Endothelial cell of umbilical vein (primary cell): ENCODE measurements at regions not wholly inside any gene's neighbourhood (a gene's known extent, or its start where the extent isn't known, plus 50 kb on each side); places are given as distances from the start of the nearest gene placed in this dataset.

ENCODE experiments used
- BruUV-seq: library from RNA; stranded (reverse); fragments of 400-500 nt; replicated peaks from 2 replicates; lab custom pipeline; 2021; lab: Mats Ljungman, UMichigan
- CTCF ChIA-PET: fragments of 300-600, 350-600 bp; sonication (Branson Sonifier 250); formaldehyde crosslinking; loops from one replicate; lab custom pipeline; 2021; ENCODE audit warnings: antibody characterized with exemption, inconsistent platforms; lab: Charles Lee
- POLR2A ChIA-PET: fragments of 300-600, 350-600 bp; sonication (Branson Sonifier 250); formaldehyde crosslinking; loops from one replicate; lab custom pipeline; 2021; ENCODE audit warnings: antibody characterized with exemption, inconsistent platforms; lab: Charles Lee
- DNase-seq: peaks from one replicate; pipeline ENCODE4 v3.0.0-alpha.2; 2011; ENCODE audit warnings: low read depth, low spot score
- FAIRE-seq: peaks from 2 replicates; lab custom pipeline; 2011; peaks lifted over from hg19 to GRCh38; lab: Jason Lieb, UNC
- H2AFZ ChIP-seq: 2 replicates; pipeline ENCODE4 v1.6.0; 2012; ENCODE audit warnings: low read depth, low read length, control low read depth, inconsistent platforms
- H3K27ac ChIP-seq: 2 replicates; pipeline ENCODE4 v1.5.1; 2011; ENCODE audit warnings: low read depth, mild to moderate bottlenecking, control low read depth, low read length, moderate library complexity; ENCODE audit not compliant: insufficient read depth
- H3K27me3 ChIP-seq, 2 experiments: 2 replicates each; pipeline versions ENCODE4 v1.6.0 to v1.6.1; 2011; ENCODE audit warnings: low read length in 2 of 2, mixed read lengths in 1 of 2; ENCODE audit not compliant: control insufficient read depth in 2 of 2, insufficient read depth in 2 of 2
- H3K36me3 ChIP-seq, 2 experiments: 2 replicates in 1 of 2; 3 replicates in 1 of 2; pipeline ENCODE4 v1.5.1; 2011; ENCODE audit warnings: low read length in 2 of 2, mild to moderate bottlenecking in 1 of 2, moderate library complexity in 1 of 2; ENCODE audit not compliant: control insufficient read depth in 2 of 2, insufficient read depth in 2 of 2; ENCODE audit errors: extremely low read depth in 1 of 2
- H3K4me1 ChIP-seq: 3 replicates; pipeline ENCODE4 v1.5.1; 2011; ENCODE audit warnings: mild to moderate bottlenecking, low read length; ENCODE audit not compliant: control insufficient read depth, insufficient read depth; ENCODE audit errors: extremely low read depth
- H3K4me2 ChIP-seq: 2 replicates; pipeline ENCODE4 v1.6.1; 2011; ENCODE audit warnings: low read length, control low read depth, mixed read lengths; ENCODE audit not compliant: insufficient read depth
- H3K4me3 ChIP-seq, 3 experiments: fragments of 200-600 bp in 1 of 3; sonication (generic), shearing (Covaris generic) in 1 of 3; replicated peaks in 1 of 3; 2 replicates each; pipeline ENCODE4 v1.5.1; 2011 to 2016; ENCODE audit warnings: control low read depth in 3 of 3, low read length in 3 of 3, mild to moderate bottlenecking in 2 of 3, inconsistent platforms in 1 of 3, low read depth in 1 of 3, moderate library complexity in 1 of 3; ENCODE audit not compliant: insufficient read depth in 1 of 3
- H3K79me2 ChIP-seq: 2 replicates; pipeline ENCODE4 v1.6.0; 2012; ENCODE audit warnings: low read length, inconsistent platforms; ENCODE audit not compliant: control insufficient read depth, insufficient read depth
- H3K9ac ChIP-seq: replicated peaks from 2 replicates; pipeline ENCODE3; 2011; ENCODE audit warnings: low read length, control low read depth; ENCODE audit not compliant: insufficient read depth; ENCODE audit errors: extremely low read depth
- H3K9me1 ChIP-seq: replicated peaks from 3 replicates; pipeline ENCODE4 v1.6.0; 2011; ENCODE audit warnings: mild to moderate bottlenecking, low read length; ENCODE audit not compliant: control insufficient read depth, insufficient read depth; ENCODE audit errors: extremely low read depth
- H3K9me3 ChIP-seq: replicated peaks from 2 replicates; pipeline ENCODE4 v1.5.1; 2012; ENCODE audit warnings: low read length, inconsistent platforms; ENCODE audit not compliant: control insufficient read depth, insufficient read depth
- H4K20me1 ChIP-seq: replicated peaks from 2 replicates; pipeline ENCODE3; 2011; ENCODE audit warnings: mild to moderate bottlenecking, low read length; ENCODE audit not compliant: control insufficient read depth, insufficient read depth; ENCODE audit errors: extremely low read depth
- EZH2 ChIP-seq: IDR thresholded peaks from 2 replicates; pipeline ENCODE4 v1.6.1; 2012; ENCODE audit warnings: borderline replicate concordance, low read depth, mild to moderate bottlenecking, moderate library complexity, low read length, inconsistent platforms; ENCODE audit not compliant: severe bottlenecking
- FOS ChIP-seq: IDR thresholded peaks from 2 replicates; pipeline ENCODE4 v1.6.1; 2011; ENCODE audit warnings: mild to moderate bottlenecking, low read length, moderate library complexity, borderline replicate concordance; ENCODE audit not compliant: insufficient read depth
- GATA2 ChIP-seq: IDR thresholded peaks from 2 replicates; pipeline ENCODE4 v1.7.0; 2011; ENCODE audit warnings: low read depth, mild to moderate bottlenecking, moderate library complexity, mixed read lengths, low read length; ENCODE audit not compliant: insufficient read length, insufficient read depth
- JUN ChIP-seq: IDR thresholded peaks from 2 replicates; pipeline ENCODE4 v1.6.1; 2011; ENCODE audit warnings: borderline replicate concordance, low read depth; ENCODE audit not compliant: insufficient read length, insufficient read depth
- MYC ChIP-seq: IDR thresholded peaks from one replicate; pipeline ENCODE4 v1.6.1; 2011; ENCODE audit warnings: mild to moderate bottlenecking, low read depth, low read length
- POLR2A ChIP-seq: IDR thresholded peaks from 2 replicates; pipeline ENCODE4 v1.6.1; 2012; ENCODE audit warnings: low read depth, mild to moderate bottlenecking, control low read depth, low read length
- POLR2AphosphoS5 ChIP-seq: IDR thresholded peaks from 2 replicates; pipeline ENCODE4 v1.6.1; 2012; ENCODE audit warnings: low read depth, mild to moderate bottlenecking, control low read depth, low read length, moderate library complexity; ENCODE audit not compliant: insufficient read depth
- dilution Hi-C: fragments of 300-500 bp; cut with MboI; formaldehyde crosslinking; loops from one replicate; pipeline ENCODE4 v1.15.0; 2019; ENCODE audit warnings: low sequenced_read_pairs; ENCODE audit not compliant: extremely low pct_ligation_motif_present
- intact Hi-C: fragments of 100-400 bp; cut with micrococcal nuclease; formaldehyde crosslinking; loops from one replicate; pipeline ENCODE4 v1.10.0; 2022
- TF ChIP-seq, protein P1 (sequence below): IDR thresholded peaks from 2 replicates; pipeline ENCODE4 v1.6.1; 2011; ENCODE audit not compliant: insufficient read depth, insufficient read length
- TF ChIP-seq, protein P2 (sequence below), 2 donors: IDR thresholded peaks; 1 replicate in 1 of 2; 2 replicates in 1 of 2; pipeline ENCODE4 v1.5.1; 2011; ENCODE audit warnings: low read length in 2 of 2, mild to moderate bottlenecking in 2 of 2, moderate library complexity in 2 of 2, control low read depth in 1 of 2, inconsistent platforms in 1 of 2, low read depth in 1 of 2; ENCODE audit not compliant: insufficient read depth in 1 of 2; ENCODE audit errors: extremely low read depth in 1 of 2

DNA sequence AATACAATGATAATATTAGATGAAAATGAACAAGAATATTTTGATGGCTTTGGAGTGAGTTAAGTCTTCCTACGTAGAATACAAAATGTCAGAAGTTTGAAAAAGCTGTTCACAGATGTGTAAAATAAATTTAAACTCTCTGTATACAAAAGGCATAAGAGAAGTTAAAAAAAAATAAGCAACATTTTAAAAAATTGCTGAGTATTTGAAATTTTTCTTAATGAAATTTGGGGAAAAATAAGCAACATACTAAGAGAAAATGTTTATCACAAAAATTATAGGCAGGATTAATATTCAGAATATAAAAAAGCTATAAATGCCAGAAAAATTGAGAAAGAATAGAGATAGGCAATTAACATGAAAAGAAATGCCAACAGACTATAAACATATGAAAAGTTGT is 470.7 kb upstream of the TRPC7 start:
- dilution Hi-C loops (no loop called here), intact Hi-C loops (no loop called here)
- no peaks in the 10 kb centered on the region for H3K4me1 ChIP-seq
- no peaks in the 10 kb centered on the region for H4K20me1 ChIP-seq
- POLR2A ChIA-PET = no interaction called here
- no peak overlapping the region for H3K4me3 ChIP-seq
- BruUV-seq = no TSS peak
- H3K9me3 ChIP-seq = no peaks in the 10 kb centered on the region
- H3K9ac ChIP-seq = no peak overlapping the region
- FAIRE-seq (no peak), DNase-seq (no peak)
- no peak overlapping the region for H3K27ac ChIP-seq
- H3K9me1 ChIP-seq = no peaks in the 10 kb centered on the region
- H3K36me3 ChIP-seq = no peaks in the 10 kb centered on the region
- H2AFZ ChIP-seq = no peak overlapping the region
- no peak overlapping the region for H3K4me2 ChIP-seq
- TF ChIP-seq, protein P1, sequence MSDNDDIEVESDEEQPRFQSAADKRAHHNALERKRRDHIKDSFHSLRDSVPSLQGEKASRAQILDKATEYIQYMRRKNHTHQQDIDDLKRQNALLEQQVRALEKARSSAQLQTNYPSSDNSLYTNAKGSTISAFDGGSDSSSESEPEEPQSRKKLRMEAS = no peak
- TF ChIP-seq POLR2A (no peak), FOS (no peak), MYC (no peak), JUN (no peak), POLR2AphosphoS5 (no peak), EZH2 (no peak), GATA2 (no peak)
- TF ChIP-seq, protein P2, sequence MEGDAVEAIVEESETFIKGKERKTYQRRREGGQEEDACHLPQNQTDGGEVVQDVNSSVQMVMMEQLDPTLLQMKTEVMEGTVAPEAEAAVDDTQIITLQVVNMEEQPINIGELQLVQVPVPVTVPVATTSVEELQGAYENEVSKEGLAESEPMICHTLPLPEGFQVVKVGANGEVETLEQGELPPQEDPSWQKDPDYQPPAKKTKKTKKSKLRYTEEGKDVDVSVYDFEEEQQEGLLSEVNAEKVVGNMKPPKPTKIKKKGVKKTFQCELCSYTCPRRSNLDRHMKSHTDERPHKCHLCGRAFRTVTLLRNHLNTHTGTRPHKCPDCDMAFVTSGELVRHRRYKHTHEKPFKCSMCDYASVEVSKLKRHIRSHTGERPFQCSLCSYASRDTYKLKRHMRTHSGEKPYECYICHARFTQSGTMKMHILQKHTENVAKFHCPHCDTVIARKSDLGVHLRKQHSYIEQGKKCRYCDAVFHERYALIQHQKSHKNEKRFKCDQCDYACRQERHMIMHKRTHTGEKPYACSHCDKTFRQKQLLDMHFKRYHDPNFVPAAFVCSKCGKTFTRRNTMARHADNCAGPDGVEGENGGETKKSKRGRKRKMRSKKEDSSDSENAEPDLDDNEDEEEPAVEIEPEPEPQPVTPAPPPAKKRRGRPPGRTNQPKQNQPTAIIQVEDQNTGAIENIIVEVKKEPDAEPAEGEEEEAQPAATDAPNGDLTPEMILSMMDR (IDR thresholded peaks at IDR 0.05; ENCODE audit: extremely low read depth in 1 of 2, insufficient read depth in 1 of 2, low read depth in 1 of 2, low read length in 2 of 2) = no peak
- CTCF ChIA-PET = interaction anchor here (1.0 kb wide), 1 partner anchor 95 kb away, joined by 3 read pairs; no protein-coding TSS in a partner anchor
- H3K79me2 ChIP-seq = no peaks in the 10 kb centered on the region
- peaks cover 8 to 14% of the 10 kb centered on the region in 2 experiments for H3K27me3 ChIP-seq
